ENCODE measurements at regions not wholly inside any gene's neighbourhood (a gene's known extent, or its start where the extent isn't known, plus 50 kb on each side); places are given as distances from the start of the nearest gene placed in this dataset.

DNA sequence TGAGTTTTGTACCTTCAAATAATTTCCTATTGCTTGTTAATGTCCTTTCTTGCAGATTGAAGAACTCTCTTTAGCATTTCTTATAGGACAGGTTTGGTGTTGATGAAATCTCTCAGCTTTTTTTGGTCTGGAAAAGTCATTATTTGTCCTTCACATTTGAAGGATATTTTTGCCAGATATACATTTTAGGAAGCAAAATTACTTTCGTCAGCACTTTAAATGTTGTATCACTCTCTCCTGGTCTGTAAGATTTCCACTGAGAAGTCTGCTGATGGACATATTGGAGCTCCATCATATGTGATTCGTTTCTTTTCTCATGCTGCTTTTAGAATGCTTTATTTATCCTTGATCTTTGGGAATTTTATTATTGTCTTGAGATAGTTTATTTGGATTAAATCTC is 105.5 kb downstream of the TNFSF13B start:
- TF ChIP-seq CTCF (IDR thresholded peaks at IDR 0.05) (no peak), EZH2 (IDR thresholded peaks at IDR 0.05; ENCODE audit: borderline replicate concordance, insufficient read depth, low read depth, low read length, poor library complexity, severe bottlenecking) (no peak)
